Gastroesophageal sphincter (tissue), 4 donors: ENCODE measurements at regions not wholly inside any gene's neighbourhood (a gene's known extent, or its start where the extent isn't known, plus 50 kb on each side); places are given as distances from the start of the nearest gene placed in this dataset.
A peak's percentile ranks its signal among the peaks of the same experiment; 100 is the strongest.

Source experiments
- ATAC-seq: fragments of 150-250 bp; one replicate; pipeline ENCODE4 v1.9.1; 2016; ENCODE audit warnings: mild to moderate bottlenecking, moderate library complexity
- H3K27ac ChIP-seq, 4 donors: fragments of 200-600 bp; sonication (generic) in 3 of 4; 1 replicate in 3 of 4; 2 replicates in 1 of 4; pipeline ENCODE4 v1.5.1; 2016 to 2019
- H3K27me3 ChIP-seq: fragments of 200-600 bp; sonication (generic); one replicate; pipeline ENCODE4 v1.5.1; 2019
- H3K36me3 ChIP-seq, 2 donors: fragments of 200-600 bp; sonication (generic); one replicate each; pipeline ENCODE4 v1.5.1; 2019; ENCODE audit warnings: control low read depth in 1 of 2
- H3K4me1 ChIP-seq, 3 donors: fragments of 200-600 bp; sonication (generic); 1 replicate in 2 of 3; 2 replicates in 1 of 3; pipeline ENCODE4 v1.5.1; 2016 to 2019; ENCODE audit warnings: control low read depth in 2 of 3
- H3K4me3 ChIP-seq, 2 donors: fragments of 200-600 bp; sonication (generic); one replicate each; pipeline ENCODE4 v1.5.1; 2019; ENCODE audit warnings: mild to moderate bottlenecking in 1 of 2, moderate library complexity in 1 of 2
- H3K9me3 ChIP-seq, 3 donors: fragments of 200-600 bp; sonication (generic); one replicate each; pipeline ENCODE4 v1.5.1; 2017 to 2019; ENCODE audit warnings: control low read depth in 2 of 3
- CTCF ChIP-seq, 4 experiments: fragments of 200-600 bp in 2 of 4; fragments of 450-650 bp in 2 of 4; sonication (generic) in 1 of 4; IDR thresholded peaks; one replicate each; pipeline ENCODE4 v1.5.1; 2017 to 2019; ENCODE audit warnings: antibody characterized with exemption in 4 of 4, mild to moderate bottlenecking in 2 of 4, moderate library complexity in 2 of 4
- EP300 ChIP-seq: sonication (generic); formaldehyde crosslinking; IDR thresholded peaks from one replicate; pipeline ENCODE4 v1.6.1; 2017; ENCODE audit warnings: antibody characterized with exemption, mild to moderate bottlenecking
- POLR2A ChIP-seq, 2 donors: fragments of 450-650 bp; IDR thresholded peaks; one replicate each; pipeline ENCODE4 v1.6.1; 2017; ENCODE audit warnings: antibody characterized with exemption in 2 of 2, mild to moderate bottlenecking in 2 of 2, moderate library complexity in 1 of 2
- POLR2AphosphoS5 ChIP-seq: sonication (generic); formaldehyde crosslinking; IDR thresholded peaks from one replicate; pipeline ENCODE4 v1.6.1; 2017; ENCODE audit warnings: antibody characterized with exemption
- WGBS, 2 donors: methylation state at CpG; one replicate each; pipeline ENCODE4 v1.1.5; 2018; ENCODE audit warnings: low coverage in 1 of 2; 5-methylcytosine and 5-hydroxymethylcytosine counted together

DNA sequence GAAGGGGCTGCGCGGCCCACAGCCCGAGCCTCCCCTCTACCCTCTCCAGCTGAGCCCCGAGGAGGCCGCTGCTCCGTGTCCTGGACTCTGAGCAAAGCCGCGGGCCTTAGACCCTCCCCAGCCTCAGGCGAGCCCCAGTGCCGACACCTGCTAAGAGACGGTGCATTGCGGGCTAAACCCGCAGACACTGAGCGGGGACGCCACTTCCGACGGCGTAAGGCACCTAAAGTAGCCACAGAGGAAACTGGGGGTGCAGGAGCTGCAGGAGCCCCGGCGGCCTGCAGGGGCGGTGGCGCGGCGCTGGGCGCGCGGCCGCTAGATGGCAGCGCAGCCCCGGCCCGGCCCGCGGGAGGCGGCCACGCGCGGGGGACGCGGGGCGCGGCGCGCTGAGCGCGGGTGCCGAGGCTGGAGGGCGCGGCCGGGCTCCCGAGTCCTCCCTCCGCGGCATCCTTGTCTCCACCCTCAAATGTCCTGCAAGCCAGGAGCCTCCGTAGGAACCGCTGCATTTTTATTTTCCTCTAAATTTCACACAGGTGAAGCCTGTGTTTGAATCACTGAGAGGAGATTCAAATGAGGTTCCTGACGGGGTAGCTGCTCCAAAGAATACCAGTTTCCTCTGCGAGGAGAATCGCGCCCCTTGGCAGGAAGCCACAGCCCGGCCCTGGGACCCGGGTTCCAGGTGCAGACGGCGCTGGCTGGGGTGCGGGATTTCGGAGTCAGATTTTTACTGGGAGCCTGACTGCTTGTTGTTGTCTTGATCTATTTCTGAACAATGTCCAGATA, 650.5 kb downstream of the GALR1 start:
- Histone ChIP-seq H3K27me3 (peaks cover 21% of the 10 kb centered on the region), H3K4me3 (peak overlapping the region in 1 of 2 donors; percentile 27), H3K4me1 (peaks cover 0 to 9% (median 4%) of the 10 kb centered on the region in 3 donors), H3K9me3 (no peaks in the 10 kb centered on the region), H3K27ac (no peak overlapping the region), H3K36me3 (no peaks in the 10 kb centered on the region)
- 29 to 33% methylated on average over 2 to 9 of the region's 64 CpGs for WGBS, 2 donors
- peak; percentile 88 for ATAC-seq
- TF ChIP-seq CTCF (IDR thresholded peaks at IDR 0.05) (peak; percentile 48 to 79 (median 72)), POLR2A (IDR thresholded peaks at IDR 0.05) (no peak)

DNA sequence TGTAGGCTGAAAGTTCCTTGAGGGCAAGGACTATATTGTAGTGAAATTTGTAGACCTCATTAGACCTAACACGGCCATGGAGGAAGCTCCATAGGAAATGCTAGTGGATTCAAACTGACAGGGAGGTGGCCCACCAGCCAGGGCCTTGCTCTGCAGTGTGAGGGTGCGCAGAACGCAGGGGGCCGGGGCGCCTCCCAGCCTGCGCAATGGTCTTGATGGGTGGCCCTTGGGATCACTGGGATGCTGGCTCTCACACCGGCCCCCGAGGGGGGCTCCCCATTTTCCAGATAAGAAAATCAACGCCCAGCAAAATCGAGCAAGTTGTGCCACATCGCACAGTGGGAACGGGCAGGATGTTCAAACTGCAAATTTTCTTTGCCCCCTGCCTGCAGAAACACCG, 655.4 kb downstream of the GALR1 start:
- Histone ChIP-seq H3K36me3 (no peaks in the 10 kb centered on the region), H3K4me3 (no peak overlapping the region), H3K27me3 (peaks cover 22% of the 10 kb centered on the region), H3K27ac (no peak overlapping the region), H3K9me3 (no peaks in the 10 kb centered on the region), H3K4me1 (peaks cover 0 to 5% (median 0%) of the 10 kb centered on the region in 3 donors)
- TF ChIP-seq EP300 = no peak
- no peak for TF ChIP-seq CTCF (IDR thresholded peaks at IDR 0.05)
- no peak for TF ChIP-seq POLR2A (IDR thresholded peaks at IDR 0.05)
- TF ChIP-seq POLR2AphosphoS5 = no peak
- ATAC-seq = no peak
- WGBS, 2 donors = 94% methylated on average over 4 of the region's 13 CpGs; no CpG with 5 or more reads in 1 of the 2 donors

- Histone ChIP-seq H3K36me3 (no peaks in the 10 kb centered on the region), H3K27ac (no peak overlapping the region), H3K9me3 (no peaks in the 10 kb centered on the region), H3K4me3 (no peak overlapping the region), H3K4me1 (peaks cover 0 to under 1% (median 0%) of the 10 kb centered on the region in 3 donors), H3K27me3 (peaks cover 28% of the 10 kb centered on the region)
- TF ChIP-seq POLR2A (IDR thresholded peaks at IDR 0.05) (no peak), EP300 (no peak), CTCF (IDR thresholded peaks at IDR 0.05) (no peak), POLR2AphosphoS5 (no peak)
- WGBS, 2 donors = no CpG with 5 or more reads among the region's 34 CpGs
- no peak for ATAC-seq
Measured at GRCh38 chr18:77905449-77906055, 655.9 kb downstream of the GALR1 start.

DNA sequence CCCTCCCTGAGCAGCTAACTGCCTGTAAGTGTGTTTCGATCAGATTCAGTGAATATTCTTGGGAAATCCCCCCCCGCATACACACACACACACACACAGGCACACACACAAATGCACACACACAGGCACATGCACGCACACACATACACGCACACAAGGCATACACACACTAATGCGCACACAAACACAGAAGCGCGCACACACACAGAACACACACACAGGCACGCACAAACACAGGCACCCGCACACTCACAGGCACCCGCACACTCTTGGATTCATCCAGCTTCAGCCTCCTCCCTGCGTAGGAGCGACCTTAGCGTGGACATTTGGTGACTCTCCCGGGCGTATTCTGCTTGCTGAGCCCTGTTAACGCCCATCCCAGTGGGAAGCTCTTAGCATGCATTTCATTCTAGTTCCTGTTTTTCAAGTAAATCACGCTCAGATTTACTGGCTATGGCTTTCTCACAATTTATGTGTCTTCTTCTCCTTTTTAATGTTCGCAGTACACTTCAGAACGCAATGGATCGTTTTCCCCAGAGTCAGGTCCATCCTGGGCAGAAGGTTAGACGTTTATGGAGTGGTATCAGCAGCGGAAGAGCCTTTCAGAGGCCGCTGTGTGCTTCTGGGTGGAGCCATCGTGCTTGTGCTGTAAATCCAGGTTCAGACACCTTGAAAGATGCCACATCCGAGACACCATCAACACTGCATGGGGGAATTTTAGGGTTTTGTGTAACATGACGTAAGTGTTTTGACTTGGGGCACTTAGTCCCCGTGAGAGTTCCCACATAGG, 656.6 kb downstream of the GALR1 start:
- no peaks in the 10 kb centered on the region for H3K4me1 ChIP-seq
- 66 to 73% methylated on average over 12 to 23 of the region's 27 CpGs for WGBS, 2 donors
- no peaks in the 10 kb centered on the region for H3K9me3 ChIP-seq
- ATAC-seq = no peak
- H3K4me3 ChIP-seq = no peak overlapping the region
- no peak overlapping the region for H3K27ac ChIP-seq
- TF ChIP-seq EP300 (no peak), CTCF (IDR thresholded peaks at IDR 0.05) (no peak), POLR2A (IDR thresholded peaks at IDR 0.05) (no peak), POLR2AphosphoS5 (no peak)
- peaks cover 35% of the 10 kb centered on the region for H3K27me3 ChIP-seq
- no peaks in the 10 kb centered on the region for H3K36me3 ChIP-seq
